Stimulated activated CD8-positive, alpha-beta memory T cell treated with anti-CD3 and anti-CD28 coated beads, Interleukin-7, amount 100 ng/mL, for 1 hour (primary cell): ENCODE measurements at regions not wholly inside any gene's neighbourhood (a gene's known extent, or its start where the extent isn't known, plus 50 kb on each side); places are given as distances from the start of the nearest gene placed in this dataset.
A peak's percentile ranks its signal among the peaks of the same experiment; 100 is the strongest.
"Not testable (repeated sequence)": the region's sequence is repeated elsewhere in the genome, so short reads cannot be mapped to it uniquely, and the experiment has no call there.

Experiments
- DNase-seq, 2 donors: peaks; one replicate each; pipeline ENCODE4 v3.0.0-alpha.2; 2020; ENCODE audit warnings: low read depth in 2 of 2

DNA sequence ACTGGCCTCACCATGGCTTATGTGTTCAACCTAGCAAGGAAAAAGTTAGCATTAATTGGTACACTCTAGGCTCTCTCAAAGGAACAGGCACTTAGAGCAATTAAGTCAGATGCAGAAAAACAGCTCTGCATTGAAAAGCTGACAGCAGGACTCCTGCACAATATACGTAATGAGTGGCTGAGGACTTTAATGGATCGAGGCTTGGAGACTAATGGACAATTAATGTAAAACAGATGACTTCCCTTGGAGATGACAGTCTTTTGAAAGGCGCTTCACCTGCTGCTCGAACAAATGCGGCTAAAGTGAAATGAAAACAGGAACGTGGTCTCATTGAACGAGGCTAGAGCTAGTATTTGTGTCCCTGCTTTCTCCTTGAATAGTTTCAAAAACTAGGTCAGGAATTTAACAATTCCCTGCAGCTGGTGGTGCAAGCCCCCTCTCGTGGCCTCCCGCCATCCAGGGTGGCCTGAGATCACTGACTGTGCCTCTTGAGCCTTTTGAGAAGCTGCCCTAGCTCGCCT lies 137.1 kb downstream of the ELOVL4 start:
- DNase-seq: no peak

- DNase-seq: no peak
Observed at GRCh38 chr6:79808921-79809320, 138.4 kb downstream of the ELOVL4 start.

DNA sequence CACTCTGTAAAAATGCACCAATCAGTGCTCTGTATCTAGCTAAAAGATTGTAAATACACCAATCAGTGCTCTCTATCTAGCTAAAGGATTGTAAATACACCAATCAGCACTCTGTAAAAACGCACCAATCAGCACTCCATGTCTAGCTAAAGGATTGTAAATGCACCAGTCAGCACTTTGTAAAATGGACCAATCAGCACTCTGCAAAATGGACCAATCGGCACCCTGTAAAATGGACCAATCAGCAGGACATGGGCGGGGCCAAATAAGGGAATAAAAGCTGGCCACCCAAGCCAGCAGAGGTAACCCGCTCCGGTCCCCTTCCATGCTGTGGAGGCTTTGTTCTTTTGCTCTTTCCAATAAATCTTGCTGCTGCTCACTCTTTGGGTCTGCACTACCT lies 140.7 kb downstream of the ELOVL4 start:
- not testable (repeated sequence) for DNase-seq

GRCh38 chr6:79804732-79805131 lies 142.6 kb downstream of the ELOVL4 start:
- DNase-seq: no peak

DNA sequence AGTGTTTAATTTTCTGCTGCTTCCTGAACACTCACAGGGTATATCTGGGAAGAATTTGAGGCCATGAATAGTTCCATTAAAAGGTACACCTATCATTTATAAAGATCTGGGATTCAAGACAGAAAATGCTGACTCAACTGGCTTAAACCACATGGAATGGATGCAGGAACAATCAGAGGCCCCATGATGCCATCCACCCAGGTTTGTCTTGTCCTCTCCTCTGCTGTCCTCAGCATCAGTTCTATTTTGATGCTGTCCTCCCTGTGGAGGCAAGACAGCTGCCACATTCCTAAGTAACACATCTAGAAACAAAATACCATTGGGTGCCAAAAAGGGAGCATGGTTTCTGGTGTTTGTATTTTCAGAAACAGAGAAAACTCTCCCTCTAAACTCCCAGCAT lies 143.4 kb downstream of the ELOVL4 start:
- no peak for DNase-seq

DNA sequence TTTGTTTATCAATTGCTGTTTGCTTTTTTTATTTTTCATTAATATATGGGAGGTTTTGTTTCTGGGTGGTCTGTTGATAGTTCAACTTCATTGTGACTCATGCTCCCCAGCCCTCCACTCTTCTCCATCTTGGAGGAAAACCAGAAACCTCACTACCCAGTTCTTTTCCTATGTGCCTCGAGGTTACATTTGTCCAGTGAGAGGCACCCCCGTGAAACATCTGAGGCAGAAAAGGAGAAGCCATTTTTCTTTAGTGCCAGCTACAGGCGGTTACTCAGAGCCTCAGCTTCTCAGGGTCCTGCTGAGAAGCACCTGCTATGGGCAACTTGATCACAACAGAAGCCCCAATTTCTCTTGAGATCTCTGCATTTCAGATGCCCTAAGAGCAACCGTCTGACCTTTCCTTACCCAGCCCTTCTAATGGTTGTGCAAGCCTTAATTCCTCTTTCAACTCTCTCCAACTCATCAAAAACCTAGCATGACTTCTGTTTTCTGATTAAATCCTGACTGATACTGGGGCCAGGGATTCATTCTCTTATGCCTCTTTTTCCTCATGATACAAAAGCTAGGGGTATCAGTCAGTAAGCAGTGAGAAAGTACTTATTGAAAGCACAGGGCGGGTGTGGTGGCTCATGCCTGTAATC lies 144.6 kb downstream of the ELOVL4 start:
- no peak for DNase-seq

DNA sequence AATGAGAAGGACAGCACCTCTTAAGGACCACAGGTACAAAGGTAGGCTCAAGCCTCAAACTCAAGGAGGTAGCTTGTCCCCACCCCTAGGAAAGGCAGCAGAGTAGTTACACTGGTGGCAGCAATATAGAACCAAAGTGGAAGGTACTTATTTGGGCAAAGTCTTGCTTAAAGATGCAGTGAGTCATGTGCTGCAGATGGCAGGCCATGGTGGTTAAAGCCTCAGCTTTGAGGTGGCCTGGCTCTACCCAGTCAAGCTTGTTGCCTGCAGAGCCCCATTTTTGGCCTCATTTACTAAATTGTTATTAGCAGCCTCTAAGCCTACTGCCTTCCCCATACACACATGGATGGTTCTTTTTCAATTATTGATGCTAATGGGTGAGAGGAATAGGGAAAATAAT lies 146.0 kb downstream of the ELOVL4 start:
- DNase-seq: no peak

DNA sequence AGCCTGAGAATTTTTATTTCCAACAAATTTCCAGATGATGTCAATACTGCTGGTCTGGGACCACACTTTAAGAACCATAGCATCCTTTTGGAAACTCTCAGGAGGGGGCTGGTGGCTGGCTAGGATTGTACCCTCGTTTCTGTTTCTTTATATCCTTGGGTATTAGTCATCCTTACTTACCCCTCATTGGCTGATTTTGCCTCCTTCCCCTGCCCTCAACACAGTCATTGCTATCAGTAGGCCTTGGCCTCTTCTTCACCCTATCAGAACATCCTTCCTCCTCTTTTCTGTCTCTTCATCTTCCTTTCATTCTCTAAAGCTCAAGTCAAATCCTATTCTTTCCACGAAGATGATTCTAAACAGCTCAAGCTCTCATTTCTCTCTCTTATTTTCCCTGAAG lies 148.5 kb downstream of the ELOVL4 start:
- DNase-seq: no peak

GRCh38 chr6:79797912-79798311 lies 149.4 kb downstream of the ELOVL4 start:
- DNase-seq: no peak

DNA sequence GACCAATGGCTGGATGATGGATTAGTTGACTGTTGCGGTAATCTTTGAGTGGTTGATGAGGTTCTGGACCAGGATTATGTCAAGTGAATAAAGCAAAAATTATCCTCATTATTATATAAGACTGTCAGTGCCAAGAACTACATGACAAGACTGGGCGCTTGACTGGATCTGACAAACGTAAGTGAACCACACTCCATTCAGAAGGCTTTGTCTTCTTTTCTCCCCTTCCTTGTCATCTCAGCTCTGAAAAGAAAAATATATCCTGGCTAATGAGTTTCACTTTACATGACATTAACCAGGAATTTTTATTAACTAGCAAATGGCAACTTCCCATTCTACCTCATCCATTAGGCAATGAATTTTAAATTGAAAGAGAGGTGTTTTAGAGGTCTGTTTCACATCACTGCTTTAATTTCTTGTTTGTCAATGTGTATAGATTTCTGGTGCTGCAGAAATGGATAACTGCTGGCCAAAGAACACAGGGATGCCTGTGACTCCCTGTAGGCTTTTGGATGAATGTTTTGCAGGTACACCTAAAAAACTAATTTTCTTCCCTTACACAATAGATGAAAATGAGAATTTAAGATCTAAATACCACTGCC lies 150.1 kb downstream of the ELOVL4 start:
- DNase-seq: no peak

GRCh38 chr6:79796197-79796596 lies 151.2 kb downstream of the ELOVL4 start:
- DNase-seq: no peak

DNA sequence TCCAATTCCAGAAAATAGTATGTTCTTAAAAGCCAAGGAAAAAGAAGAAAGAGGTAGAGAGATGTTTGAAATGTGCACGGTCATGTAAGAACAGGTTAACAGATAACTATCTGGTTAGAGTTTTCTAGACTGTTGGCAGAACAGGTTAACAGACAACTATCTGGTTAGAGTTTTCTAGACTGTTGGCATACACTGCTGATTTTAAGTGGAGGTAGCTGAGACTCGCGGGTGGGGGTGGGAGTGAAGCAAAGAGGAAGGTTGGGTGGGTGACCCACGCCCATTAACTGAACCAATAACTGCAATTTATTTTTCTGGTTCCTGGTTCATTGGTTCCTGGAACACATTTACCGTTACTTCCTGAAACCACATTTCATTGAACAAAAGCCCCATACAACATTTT lies 157.5 kb downstream of the ELOVL4 start:
- no peak for DNase-seq

DNA sequence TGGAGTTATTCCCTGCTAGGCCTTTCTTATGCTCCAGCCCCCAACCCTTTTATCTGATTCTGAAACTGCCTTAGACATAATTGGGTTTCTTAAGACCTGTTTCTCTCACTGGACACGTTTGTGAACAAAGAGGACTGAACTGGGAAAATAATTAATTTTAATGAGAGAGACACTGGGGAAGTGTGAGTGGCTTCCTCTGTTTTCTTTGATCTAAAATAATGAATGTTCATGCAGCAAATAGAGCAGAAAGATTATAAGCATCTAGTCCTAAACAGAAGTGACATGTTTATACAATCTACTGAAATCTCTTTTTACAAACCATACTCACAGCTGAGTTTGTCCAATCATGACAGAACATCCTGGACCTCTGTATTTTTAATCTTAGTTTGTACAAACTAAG lies 157.6 kb downstream of the SH3BGRL2 start:
- DNase-seq: no peak

GRCh38 chr6:79787626-79788025 lies 156.5 kb downstream of the SH3BGRL2 start:
- DNase-seq: no peak

- no peak for DNase-seq
Observed at GRCh38 chr6:79784395-79784753, 153.2 kb downstream of the SH3BGRL2 start.

- no peak for DNase-seq
Observed at GRCh38 chr6:79783670-79784394, 152.7 kb downstream of the SH3BGRL2 start.

- no peak for DNase-seq
Observed at GRCh38 chr6:79782792-79783580, 151.9 kb downstream of the SH3BGRL2 start.

DNA sequence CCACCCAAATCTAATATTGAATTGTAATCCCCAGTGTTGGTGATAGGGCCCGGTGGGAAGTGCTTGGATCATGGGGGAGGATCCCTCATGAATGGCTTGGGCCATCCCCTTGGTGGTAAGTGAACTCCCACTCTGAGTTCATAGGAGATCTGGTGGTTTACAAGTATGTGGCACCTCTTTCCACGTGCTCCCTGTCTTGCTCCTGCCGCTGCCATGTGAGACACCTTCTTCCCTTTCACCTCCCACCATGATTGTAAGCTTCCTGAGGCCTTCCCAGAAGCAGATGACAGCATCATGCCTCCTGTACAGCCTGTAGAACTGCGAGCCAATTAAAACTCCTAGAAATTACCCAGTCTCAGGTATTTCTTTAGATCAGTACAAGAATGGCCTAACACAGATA lies 150.8 kb downstream of the SH3BGRL2 start:
- no peak for DNase-seq

DNA sequence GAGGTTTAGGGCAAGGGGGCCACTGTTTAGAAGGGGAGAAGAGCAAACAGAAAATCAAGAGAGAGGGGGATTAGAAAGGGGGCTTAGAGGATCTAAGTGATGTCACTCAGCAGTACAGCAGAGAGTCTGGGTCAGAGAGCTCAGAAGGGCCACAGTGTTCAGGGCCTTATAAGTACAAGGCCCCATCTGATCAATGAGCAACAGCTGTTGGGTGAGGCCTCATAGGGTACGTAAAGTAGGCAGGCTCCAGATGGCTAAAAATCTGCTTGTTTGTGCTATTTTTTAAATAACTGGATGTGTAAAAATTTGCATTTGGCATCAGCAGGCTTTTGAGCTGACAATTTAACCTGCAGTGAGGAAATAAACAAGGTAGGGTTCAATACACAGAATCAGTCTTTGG lies 149.8 kb downstream of the SH3BGRL2 start:
- no peak for DNase-seq

DNA sequence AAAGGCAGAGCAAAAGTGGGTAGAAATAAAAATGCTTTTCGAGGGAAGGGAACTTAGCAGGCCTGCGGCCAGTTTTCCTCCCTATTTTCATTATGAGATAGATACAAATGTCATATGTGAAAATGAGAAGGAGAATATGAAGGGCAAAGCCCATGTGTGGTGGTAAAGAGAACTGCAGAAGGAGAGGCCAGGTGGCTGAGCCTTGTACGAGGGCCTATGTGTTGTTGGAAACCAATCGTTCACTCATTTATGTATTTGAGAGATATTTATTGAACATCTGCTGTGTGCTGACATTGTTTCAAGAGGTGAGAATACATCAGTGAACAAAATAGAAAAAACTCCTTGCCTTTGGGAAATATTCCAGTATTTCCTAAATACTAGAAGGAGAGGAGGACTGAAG lies 147.7 kb downstream of the SH3BGRL2 start:
- no peak for DNase-seq

DNA sequence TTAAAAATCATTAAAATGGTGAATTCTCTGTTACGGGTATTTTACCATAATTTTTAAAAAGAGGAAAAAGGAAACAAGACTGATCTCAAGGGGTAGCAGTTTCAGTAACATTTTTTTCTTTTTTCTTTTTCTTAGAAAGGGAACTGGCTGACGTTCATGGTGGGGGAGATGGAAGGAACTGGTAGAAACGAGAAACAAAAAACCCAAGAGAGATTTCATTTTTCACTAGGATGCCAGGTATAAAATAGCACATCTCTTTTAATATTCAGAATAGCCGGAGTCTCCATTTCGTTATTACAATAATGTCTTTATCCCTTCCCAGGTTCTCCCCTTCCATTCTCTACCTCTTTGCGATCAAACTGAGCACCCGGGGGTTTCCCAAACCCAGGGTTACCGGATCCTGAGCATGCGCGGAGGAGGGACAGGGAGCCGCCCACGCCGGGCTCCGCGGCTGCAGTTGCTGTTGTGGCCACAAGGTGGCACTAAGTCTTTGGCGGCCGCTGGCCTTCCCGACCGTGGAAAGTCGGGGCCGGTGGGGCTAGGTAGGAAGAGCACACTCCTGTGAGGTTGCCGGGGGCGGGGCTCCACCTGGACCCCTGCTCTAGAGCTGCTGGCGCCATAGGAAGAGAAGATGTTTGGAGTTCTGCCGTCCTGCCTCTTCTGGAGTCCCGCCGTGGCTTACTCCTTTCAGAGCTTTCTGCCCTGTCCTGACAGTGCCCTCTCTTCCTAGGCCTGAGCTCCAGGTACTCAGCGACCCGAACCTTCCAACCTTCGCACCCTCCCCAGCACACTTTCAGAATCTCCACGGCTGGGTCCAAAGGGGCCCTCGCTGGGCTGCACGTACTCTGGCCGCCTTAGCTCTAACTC lies 146.8 kb downstream of the SH3BGRL2 start:
- peak; percentile 53 to 73 for DNase-seq
